Left renal pelvis (tissue), 4 donors: ENCODE measurements at regions not wholly inside any gene's neighbourhood (a gene's known extent, or its start where the extent isn't known, plus 50 kb on each side); places are given as distances from the start of the nearest gene placed in this dataset.

Experiments used
- DNase-seq, 4 donors: peaks; one replicate each; pipeline ENCODE4 v3.0.0-alpha.2; 2013; ENCODE audit warnings: low read depth in 4 of 4, low spot score in 3 of 4

GRCh38 chr11:28393348-28393747, 285.2 kb downstream of the METTL15 start:
- no peak for DNase-seq

- no peak for DNase-seq
These were observed 276.2 kb downstream of the METTL15 start for GRCh38 chr11:28384418-28384817.

- DNase-seq = no peak
These were observed 275.3 kb downstream of the METTL15 start for GRCh38 chr11:28383456-28383855.
